GM19455 (cell line): ENCODE measurements at regions not wholly inside any gene's neighbourhood (a gene's known extent, or its start where the extent isn't known, plus 50 kb on each side); places are given as distances from the start of the nearest gene placed in this dataset.

Experiments
- ATAC-seq: cut with Tn5 transposase; IDR thresholded peaks from one replicate; pipeline ENCODE4 v1.9.1; 2021; ENCODE audit not compliant: unreplicated experiment

- ATAC-seq, result no peak
Observed at GRCh38 chr2:167318581-167318980, 430.3 kb downstream of the XIRP2 start.

GRCh38 chr2:167310442-167310841 is 422.2 kb downstream of the XIRP2 start:
- no peak for ATAC-seq
